Panc1 (cell line): ENCODE measurements at regions not wholly inside any gene's neighbourhood (a gene's known extent, or its start where the extent isn't known, plus 50 kb on each side); places are given as distances from the start of the nearest gene placed in this dataset.

Source experiments
- POLR2AphosphoS5 ChIP-seq: IDR thresholded peaks from 2 replicates; pipeline ENCODE4 v1.6.1; 2012; ENCODE audit warnings: mild to moderate bottlenecking, low read depth, low read length, moderate library complexity
- SIN3A ChIP-seq: IDR thresholded peaks from 2 replicates; pipeline ENCODE4 v1.6.1; 2012; ENCODE audit warnings: low read depth, mild to moderate bottlenecking, low read length, moderate library complexity, borderline replicate concordance; ENCODE audit not compliant: insufficient read depth
- TCF7L2 ChIP-seq: IDR thresholded peaks from 2 replicates; pipeline ENCODE4 v1.6.1; 2011; ENCODE audit warnings: mild to moderate bottlenecking, low read depth, low read length, inconsistent platforms
- TF ChIP-seq, protein P1 (sequence below): fragments of 450-650 bp; IDR thresholded peaks from 2 replicates; pipeline ENCODE4 v1.5.1; 2017; ENCODE audit warnings: mild to moderate bottlenecking
- TF ChIP-seq, protein P2 (sequence below), 2 experiments: IDR thresholded peaks; 2 replicates each; pipeline ENCODE4 v1.6.1; 2011 to 2012; ENCODE audit warnings: low read depth in 2 of 2, control low read depth in 1 of 2, low read length in 1 of 2, mild to moderate bottlenecking in 1 of 2, moderate library complexity in 1 of 2; ENCODE audit not compliant: insufficient read depth in 1 of 2

- TF ChIP-seq, protein P1, sequence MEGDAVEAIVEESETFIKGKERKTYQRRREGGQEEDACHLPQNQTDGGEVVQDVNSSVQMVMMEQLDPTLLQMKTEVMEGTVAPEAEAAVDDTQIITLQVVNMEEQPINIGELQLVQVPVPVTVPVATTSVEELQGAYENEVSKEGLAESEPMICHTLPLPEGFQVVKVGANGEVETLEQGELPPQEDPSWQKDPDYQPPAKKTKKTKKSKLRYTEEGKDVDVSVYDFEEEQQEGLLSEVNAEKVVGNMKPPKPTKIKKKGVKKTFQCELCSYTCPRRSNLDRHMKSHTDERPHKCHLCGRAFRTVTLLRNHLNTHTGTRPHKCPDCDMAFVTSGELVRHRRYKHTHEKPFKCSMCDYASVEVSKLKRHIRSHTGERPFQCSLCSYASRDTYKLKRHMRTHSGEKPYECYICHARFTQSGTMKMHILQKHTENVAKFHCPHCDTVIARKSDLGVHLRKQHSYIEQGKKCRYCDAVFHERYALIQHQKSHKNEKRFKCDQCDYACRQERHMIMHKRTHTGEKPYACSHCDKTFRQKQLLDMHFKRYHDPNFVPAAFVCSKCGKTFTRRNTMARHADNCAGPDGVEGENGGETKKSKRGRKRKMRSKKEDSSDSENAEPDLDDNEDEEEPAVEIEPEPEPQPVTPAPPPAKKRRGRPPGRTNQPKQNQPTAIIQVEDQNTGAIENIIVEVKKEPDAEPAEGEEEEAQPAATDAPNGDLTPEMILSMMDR = no peak
- TF ChIP-seq, protein P2, sequence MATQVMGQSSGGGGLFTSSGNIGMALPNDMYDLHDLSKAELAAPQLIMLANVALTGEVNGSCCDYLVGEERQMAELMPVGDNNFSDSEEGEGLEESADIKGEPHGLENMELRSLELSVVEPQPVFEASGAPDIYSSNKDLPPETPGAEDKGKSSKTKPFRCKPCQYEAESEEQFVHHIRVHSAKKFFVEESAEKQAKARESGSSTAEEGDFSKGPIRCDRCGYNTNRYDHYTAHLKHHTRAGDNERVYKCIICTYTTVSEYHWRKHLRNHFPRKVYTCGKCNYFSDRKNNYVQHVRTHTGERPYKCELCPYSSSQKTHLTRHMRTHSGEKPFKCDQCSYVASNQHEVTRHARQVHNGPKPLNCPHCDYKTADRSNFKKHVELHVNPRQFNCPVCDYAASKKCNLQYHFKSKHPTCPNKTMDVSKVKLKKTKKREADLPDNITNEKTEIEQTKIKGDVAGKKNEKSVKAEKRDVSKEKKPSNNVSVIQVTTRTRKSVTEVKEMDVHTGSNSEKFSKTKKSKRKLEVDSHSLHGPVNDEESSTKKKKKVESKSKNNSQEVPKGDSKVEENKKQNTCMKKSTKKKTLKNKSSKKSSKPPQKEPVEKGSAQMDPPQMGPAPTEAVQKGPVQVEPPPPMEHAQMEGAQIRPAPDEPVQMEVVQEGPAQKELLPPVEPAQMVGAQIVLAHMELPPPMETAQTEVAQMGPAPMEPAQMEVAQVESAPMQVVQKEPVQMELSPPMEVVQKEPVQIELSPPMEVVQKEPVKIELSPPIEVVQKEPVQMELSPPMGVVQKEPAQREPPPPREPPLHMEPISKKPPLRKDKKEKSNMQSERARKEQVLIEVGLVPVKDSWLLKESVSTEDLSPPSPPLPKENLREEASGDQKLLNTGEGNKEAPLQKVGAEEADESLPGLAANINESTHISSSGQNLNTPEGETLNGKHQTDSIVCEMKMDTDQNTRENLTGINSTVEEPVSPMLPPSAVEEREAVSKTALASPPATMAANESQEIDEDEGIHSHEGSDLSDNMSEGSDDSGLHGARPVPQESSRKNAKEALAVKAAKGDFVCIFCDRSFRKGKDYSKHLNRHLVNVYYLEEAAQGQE (IDR thresholded peaks at IDR 0.05; ENCODE audit: insufficient read depth in 1 of 2, low read depth in 2 of 2, low read length in 1 of 2) = no peak
- TF ChIP-seq TCF7L2 = no peak
- TF ChIP-seq POLR2AphosphoS5 = no peak
- no peak for TF ChIP-seq SIN3A
Measured at GRCh38 chr9:738209-738915, 103.1 kb upstream of the DMRT1 start.
